GM19328 (cell line): ENCODE measurements at regions not wholly inside any gene's neighbourhood (a gene's known extent, or its start where the extent isn't known, plus 50 kb on each side); places are given as distances from the start of the nearest gene placed in this dataset.

Experiments used
- ATAC-seq: cut with Tn5 transposase; IDR thresholded peaks from one replicate; pipeline ENCODE4 v1.9.1; 2021; ENCODE audit warnings: mild to moderate bottlenecking, moderate library complexity; ENCODE audit not compliant: unreplicated experiment

DNA sequence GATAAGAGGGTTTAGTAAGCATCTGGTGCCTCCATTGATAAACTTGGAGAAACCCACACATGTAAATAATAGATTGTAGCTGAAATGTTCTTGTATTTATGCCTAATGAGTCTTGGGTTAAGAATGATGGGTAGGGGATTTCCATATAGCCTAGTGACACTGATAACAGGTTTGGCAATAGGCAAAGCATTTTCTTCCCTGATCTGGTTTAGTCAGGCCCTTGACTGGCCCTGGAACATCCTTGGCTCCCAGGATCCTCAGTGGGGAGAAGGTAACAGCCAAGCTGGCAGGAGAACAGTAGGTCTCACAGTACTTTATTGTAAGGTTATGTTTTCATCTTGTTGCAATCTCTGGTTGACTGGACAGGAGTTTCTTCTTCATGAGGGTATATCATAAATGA is 228.4 kb downstream of the DIPK2A start:
- ATAC-seq = no peak

- ATAC-seq = no peak
Observed at GRCh38 chr3:144200466-144200865, 228.8 kb downstream of the DIPK2A start.

DNA sequence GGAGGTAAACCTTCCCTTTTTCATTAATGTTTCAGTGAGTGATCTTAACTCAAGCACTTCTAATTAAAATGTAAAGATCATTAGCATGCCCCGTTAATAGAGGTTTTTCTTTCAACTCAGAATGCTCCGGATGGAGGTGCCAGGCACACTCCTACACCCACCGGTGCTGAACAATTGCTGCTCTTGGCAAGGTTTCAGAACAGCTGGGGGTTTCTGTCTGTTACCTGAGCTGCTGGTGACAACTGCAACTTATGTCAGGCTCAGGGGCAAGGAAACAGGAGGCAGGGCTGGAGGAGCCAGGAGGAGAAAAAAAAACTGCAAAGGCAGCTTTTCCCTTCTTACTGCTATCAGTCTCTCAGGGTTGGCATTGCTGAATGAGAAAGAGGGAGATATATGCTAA is 250.1 kb downstream of the DIPK2A start:
- ATAC-seq = no peak

- no peak for ATAC-seq
Observed at GRCh38 chr3:144229330-144229729, 257.7 kb downstream of the DIPK2A start.

- no peak for ATAC-seq
Observed at GRCh38 chr3:144229953-144230352, 258.3 kb downstream of the DIPK2A start.

DNA sequence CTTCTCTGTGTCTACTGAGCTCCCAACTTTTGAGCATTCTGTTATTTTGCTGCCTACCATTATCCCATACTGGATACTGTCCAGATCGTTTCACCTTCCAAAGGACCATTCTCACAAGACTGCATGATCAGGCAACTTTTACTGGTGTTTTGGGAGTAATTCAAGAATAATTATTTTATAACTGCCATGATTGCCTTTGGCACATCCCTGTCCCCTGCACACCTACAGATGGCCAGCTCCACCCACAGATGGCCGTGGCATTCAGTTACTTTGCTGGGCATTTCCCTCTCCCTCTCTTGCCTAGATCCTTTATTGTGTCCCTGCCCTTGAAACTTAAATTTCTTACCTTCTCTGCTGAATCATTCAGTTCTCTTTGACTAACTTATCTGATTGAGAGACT is 263.9 kb downstream of the DIPK2A start:
- ATAC-seq = no peak

DNA sequence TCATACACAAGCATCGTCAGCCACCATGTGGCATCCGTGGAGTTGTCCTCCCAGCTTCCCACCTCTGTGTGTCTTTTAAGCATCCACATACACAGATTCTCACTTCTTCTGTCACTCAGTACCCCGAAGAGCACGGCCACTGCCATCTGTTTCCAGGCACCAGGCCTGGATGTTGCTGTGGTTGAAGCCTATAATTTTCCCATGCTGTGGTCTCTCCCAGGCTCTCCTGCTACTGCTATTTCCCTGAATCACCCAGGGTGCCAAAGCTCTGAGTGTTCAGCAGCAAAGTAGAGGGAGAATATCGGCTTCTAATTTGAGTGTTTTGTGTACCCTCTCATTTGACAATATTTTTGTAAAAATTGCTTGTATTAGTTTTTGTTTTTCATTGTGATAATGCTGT is 265.7 kb downstream of the DIPK2A start:
- no peak for ATAC-seq

DNA sequence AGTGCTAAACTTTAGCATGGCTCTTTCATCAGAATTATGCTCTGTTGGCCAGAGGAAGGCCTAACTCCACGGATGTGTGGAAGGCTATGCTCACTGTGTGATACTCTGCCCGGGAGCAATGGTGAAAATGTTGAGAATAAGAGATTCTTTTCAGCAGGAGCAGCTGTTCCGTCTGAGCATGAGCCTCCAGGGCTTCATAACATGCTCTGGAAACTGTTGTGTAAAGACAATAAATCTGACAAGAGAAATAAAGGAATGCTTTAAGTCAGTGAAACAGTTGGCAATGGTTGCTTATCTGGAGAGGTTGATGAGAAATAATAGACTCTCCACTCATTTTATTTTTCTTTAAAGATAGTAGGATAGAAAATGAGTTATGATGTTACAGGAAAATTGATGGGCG is 269.8 kb downstream of the DIPK2A start:
- ATAC-seq = no peak

DNA sequence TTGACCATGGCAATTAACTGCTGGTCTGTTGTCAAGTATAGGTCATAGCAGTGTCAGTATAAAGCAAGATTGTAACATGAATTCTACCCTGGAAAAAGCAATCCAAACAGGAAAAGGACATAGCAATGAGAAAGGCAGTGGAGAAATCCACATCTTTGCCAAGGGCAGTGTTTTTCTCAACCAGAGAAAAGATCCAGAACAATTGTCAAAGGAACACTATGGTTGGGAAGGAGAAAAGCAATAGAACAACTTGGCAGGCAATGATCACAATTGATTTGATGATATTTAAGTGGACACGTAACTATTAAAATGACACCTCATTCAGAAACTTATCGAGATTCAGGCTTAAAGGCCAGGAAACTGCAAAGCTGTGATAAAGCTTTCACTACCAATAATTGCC is 271.1 kb downstream of the DIPK2A start:
- ATAC-seq = no peak

GRCh38 chr3:144244662-144245061 is 273.0 kb downstream of the DIPK2A start:
- ATAC-seq = no peak

DNA sequence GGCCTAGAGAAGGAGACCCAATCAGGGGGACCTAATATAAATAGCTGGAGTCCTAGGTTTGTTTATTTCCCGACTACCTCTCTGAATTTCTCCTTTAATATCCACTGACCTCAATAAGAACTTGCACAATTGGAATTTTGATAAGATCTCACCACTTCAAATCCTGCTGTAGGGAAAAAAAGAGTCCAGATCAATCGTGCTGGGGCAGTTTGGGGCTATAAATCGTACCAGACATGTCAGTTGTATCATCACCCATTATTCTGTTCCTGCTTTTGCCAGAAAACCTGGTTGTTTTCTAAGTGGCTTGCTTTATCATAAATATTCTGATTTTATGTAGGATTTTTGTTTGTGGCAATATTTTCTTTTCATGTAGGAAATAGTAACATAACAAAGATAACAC is 281.3 kb downstream of the DIPK2A start:
- ATAC-seq = no peak

DNA sequence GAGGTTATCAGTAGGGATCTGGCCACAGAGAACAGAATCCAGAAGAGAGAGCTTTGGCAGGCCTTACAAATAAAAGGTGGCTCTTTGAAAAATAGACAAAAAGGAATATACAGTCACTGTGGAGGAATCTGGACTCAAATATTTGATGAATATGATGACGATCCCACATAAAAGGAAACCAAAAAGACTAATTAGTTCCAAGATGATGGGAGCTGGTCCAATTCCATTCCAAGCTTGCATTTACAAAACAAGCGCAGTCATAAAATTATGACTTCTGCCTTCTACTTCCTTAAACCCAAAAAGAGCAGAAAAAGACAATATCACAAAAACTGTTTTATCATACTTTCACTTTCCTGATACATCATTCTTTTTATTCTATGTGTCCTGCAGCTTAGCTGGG is 285.8 kb downstream of the DIPK2A start:
- no peak for ATAC-seq

DNA sequence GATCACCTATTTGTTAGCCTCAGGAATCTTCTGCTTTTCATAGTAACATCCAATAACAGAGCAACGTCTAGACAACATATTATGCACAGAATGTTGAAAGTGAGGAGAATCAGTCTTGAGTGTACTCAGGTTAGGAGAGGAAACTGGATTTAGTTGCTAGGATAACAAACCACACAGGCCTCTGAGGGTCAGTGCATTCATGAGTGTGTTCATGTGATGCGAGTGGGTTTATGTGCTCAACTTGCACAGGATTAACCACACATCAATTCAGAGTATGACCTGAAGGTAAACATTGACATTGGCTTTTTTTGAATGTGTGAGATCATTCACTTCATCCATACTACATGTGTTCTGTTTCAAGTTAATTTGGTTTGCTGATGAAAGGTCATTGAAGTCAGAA is 287.6 kb downstream of the DIPK2A start:
- no peak for ATAC-seq

GRCh38 chr3:144263706-144264105 is 292.1 kb downstream of the DIPK2A start:
- ATAC-seq = no peak

DNA sequence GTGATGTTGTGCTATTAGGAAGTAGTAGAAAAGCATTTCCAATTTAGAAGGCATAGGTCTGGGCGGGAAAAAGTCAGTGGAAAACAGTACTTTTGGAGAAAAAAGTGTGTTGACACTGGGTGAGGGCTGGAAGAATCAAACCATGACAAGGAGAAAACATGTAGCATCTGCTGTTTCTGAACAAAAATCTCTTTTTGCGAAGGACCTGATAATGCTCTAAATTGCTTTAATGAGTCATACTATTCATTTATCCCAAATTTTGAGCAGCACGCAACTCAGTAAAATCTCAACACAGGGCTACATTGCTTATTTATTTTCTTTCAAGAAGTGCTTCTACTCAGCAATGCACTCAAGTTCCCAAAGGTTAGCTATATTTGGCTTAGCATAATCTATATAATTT is 292.7 kb downstream of the DIPK2A start:
- no peak for ATAC-seq

GRCh38 chr3:144264794-144265193 is 293.2 kb downstream of the DIPK2A start:
- no peak for ATAC-seq

- no peak for ATAC-seq
Observed at GRCh38 chr3:144265542-144266100, 294.0 kb downstream of the DIPK2A start.

GRCh38 chr3:144270100-144270499 is 298.5 kb downstream of the DIPK2A start:
- no peak for ATAC-seq

DNA sequence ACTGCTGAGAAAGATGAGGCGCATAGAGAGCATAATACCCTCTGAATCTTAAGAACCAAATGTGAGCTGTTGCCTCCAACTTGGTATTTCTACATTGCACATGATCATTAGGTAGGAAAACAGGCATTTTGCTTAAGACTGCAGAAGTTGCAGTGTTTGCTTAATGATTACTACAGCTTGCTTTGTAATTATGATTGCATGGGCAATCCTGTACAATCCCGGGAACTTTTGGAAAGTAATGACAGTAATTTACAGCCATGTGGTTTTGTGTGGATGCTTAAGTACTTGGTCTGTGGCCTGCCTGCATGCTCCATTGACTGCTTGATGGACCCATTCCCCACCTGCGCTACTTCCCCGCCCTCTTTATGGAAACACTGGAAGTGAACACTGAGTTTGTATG is 301.1 kb downstream of the DIPK2A start:
- no peak for ATAC-seq

GRCh38 chr3:144273601-144274000 is 302.0 kb downstream of the DIPK2A start:
- ATAC-seq = no peak

DNA sequence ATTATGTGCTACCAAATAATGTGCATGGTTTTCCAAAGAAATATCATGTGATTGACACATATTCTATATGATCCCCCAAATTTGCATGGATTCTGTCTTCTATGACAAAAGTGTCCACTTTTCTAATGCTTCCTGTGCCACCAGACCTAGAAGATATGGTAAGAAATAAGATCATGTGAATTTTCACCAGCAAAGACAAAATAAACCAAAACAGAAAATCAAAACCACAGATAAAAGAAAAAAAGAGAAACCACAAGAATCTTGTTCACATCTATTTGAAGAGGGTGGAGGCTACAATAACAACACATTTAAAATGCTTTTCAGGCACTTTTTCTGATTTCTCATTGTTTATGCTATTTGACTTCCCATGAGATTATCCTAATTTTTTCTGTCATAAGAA is 303.4 kb downstream of the DIPK2A start:
- ATAC-seq = no peak

- ATAC-seq = no peak
Observed at GRCh38 chr3:144282313-144282712, 310.7 kb downstream of the DIPK2A start.

DNA sequence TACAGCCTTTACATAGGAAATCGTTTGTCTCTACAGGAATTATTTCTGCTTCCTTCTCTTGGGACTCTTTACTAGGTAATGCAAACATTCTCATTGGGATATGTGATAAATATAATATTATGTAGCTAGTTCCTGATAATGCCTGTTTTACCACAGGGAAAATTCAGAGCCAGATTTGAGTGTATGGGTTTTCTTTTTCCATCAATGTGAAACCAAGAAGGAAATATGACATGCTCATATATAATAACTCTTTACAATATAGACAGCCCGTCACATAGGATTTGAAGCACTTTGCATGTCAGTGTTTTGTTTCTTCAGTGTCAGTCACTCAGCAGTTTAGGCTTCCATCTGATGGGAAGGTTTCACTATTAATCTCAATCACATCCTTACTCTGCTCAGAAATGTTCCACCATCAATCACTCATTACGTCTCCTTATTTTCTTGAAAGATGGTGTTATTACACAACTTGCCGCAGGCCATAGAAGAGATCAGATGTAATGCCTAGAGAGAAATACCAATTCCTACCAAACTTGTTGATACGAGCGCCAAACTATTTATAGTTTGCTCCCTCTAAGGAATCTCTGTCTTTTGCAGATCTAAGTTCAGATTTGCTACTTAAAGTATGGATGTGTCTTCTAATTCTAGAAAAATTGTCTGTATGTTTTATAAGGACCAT is 314.8 kb downstream of the DIPK2A start:
- no peak for ATAC-seq
